ENCODE measurements at regions not wholly inside any gene's neighbourhood (a gene's known extent, or its start where the extent isn't known, plus 50 kb on each side); places are given as distances from the start of the nearest gene placed in this dataset.

GRCh38 chrX:69564665-69565064, 51.2 kb upstream of the EDA start:
- no peak for TF ChIP-seq ARID4B (CRISPR knock-in tag; IDR thresholded peaks at IDR 0.05; ENCODE audit: borderline replicate concordance)
- TF ChIP-seq CTCF (IDR thresholded peaks at IDR 0.05): no peak
